Small intestine (tissue), 7 donors: ENCODE measurements at regions not wholly inside any gene's neighbourhood (a gene's known extent, or its start where the extent isn't known, plus 50 kb on each side); places are given as distances from the start of the nearest gene placed in this dataset.

Experiments used
- DNase-seq, 2 donors: peaks; one replicate each; pipeline versions ENCODE4 v3.0.0 to v3.0.0-alpha.2; 2013
- FAIRE-seq: peaks from 2 replicates; lab custom pipeline; 2012; peaks lifted over from hg19 to GRCh38; lab: Jason Lieb, UNC
- H3K27ac ChIP-seq, 3 donors: one replicate each; pipeline ENCODE4 v1.5.1; 2013; ENCODE audit warnings: low read length in 2 of 3, mild to moderate bottlenecking in 2 of 3, control low read depth in 1 of 3, inconsistent platforms in 1 of 3, low read depth in 1 of 3, moderate library complexity in 1 of 3
- H3K27me3 ChIP-seq, 3 donors: one replicate each; pipeline ENCODE4 v1.6.1; 2013; ENCODE audit warnings: low read length in 3 of 3, inconsistent platforms in 1 of 3; ENCODE audit not compliant: control insufficient read depth in 3 of 3, insufficient read depth in 3 of 3
- H3K36me3 ChIP-seq, 3 donors: one replicate each; pipeline ENCODE4 v1.6.1; 2013; ENCODE audit warnings: low read length in 3 of 3, inconsistent platforms in 1 of 3, low read depth in 1 of 3, mild to moderate bottlenecking in 1 of 3, moderate library complexity in 1 of 3; ENCODE audit not compliant: control insufficient read depth in 3 of 3, insufficient read depth in 2 of 3
- H3K4me1 ChIP-seq, 3 donors: one replicate each; pipeline ENCODE4 v1.6.1; 2013; ENCODE audit warnings: low read length in 2 of 3, inconsistent platforms in 1 of 3, low read depth in 1 of 3, mild to moderate bottlenecking in 1 of 3, moderate library complexity in 1 of 3; ENCODE audit not compliant: control insufficient read depth in 3 of 3, insufficient read depth in 2 of 3
- H3K4me3 ChIP-seq, 3 donors: one replicate each; pipeline ENCODE4 v1.5.1; 2013; ENCODE audit warnings: low read length in 3 of 3, control low read depth in 1 of 3, inconsistent platforms in 1 of 3, low read depth in 1 of 3, mild to moderate bottlenecking in 1 of 3, moderate library complexity in 1 of 3
- H3K9me3 ChIP-seq, 2 donors: one replicate each; pipeline ENCODE4 v1.6.1; 2013; ENCODE audit warnings: low read depth in 1 of 2, low read length in 1 of 2; ENCODE audit not compliant: control insufficient read depth in 2 of 2, insufficient read depth in 1 of 2
- WGBS, 3 donors: extraction: QIAGEN DNeasy Blood & Tissue Kit; methylation state at CpG; one replicate each; pipeline ENCODE4 v1.1.7; 2013; 5-methylcytosine and 5-hydroxymethylcytosine counted together
- donor health status: healthy with polysubstance abuse.
- donor health status: control.
- donor health status: control.
- donor health status: Bipolar disorder and iron deficiency.
- donor health status: healthy.

- no peak overlapping the region for H3K4me3 ChIP-seq
- peaks cover 0 to 13% of the 10 kb centered on the region in 2 donors for H3K9me3 ChIP-seq
- DNase-seq = no peak
- H3K36me3 ChIP-seq = no peaks in the 10 kb centered on the region
- 87 to 91% (median 87%) methylated on average over 5 of the region's 5 CpGs for WGBS, 3 donors
- H3K4me1 ChIP-seq = no peaks in the 10 kb centered on the region
- no peak for FAIRE-seq
- no peaks in the 10 kb centered on the region for H3K27me3 ChIP-seq
- no peak overlapping the region for H3K27ac ChIP-seq
Observed at GRCh38 chr6:14278006-14278405, 160.4 kb downstream of the CD83 start.

GRCh38 chr6:14278446-14278845 is 160.9 kb downstream of the CD83 start:
- 77 to 87% (median 83%) methylated on average over 6 of the region's 6 CpGs for WGBS, 3 donors
- no peak for DNase-seq
- H3K27me3 ChIP-seq = no peaks in the 10 kb centered on the region
- FAIRE-seq = no peak
- H3K36me3 ChIP-seq = no peaks in the 10 kb centered on the region
- no peak overlapping the region for H3K4me3 ChIP-seq
- peaks cover 0 to 2% (median 0%) of the 10 kb centered on the region in 3 donors for H3K4me1 ChIP-seq
- no peak overlapping the region for H3K27ac ChIP-seq
- peaks cover 0 to 13% of the 10 kb centered on the region in 2 donors for H3K9me3 ChIP-seq

DNA sequence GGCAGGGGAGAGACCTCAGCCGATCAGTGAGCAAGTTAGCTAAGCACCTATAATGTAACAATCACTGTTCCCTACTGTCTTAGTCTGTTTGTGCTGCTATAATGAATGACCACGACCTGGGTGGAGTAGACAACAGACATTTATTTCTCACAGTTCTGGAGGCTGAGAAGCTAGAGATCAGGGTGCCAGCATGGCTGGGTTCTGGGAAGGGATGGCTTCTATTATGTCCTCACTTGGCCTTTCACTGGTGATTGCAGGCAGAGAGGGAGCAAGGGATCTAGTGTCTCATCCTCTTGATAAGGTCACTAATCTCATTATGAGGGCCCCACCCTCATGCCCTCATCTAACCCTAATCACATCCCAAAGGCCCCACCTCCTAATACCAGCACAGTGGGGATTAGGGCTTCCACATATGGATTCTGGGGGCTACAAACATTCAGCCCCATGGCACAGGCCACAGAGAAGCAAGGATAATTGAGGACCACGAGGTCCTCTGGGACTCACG is 162.5 kb downstream of the CD83 start:
- H3K27ac ChIP-seq = no peak overlapping the region
- peaks cover 0 to 13% of the 10 kb centered on the region in 2 donors for H3K9me3 ChIP-seq
- 88 to 91% (median 90%) methylated on average over 4 of the region's 4 CpGs for whole genome bisulfite sequencing, 3 donors
- DNase-seq (no peak), FAIRE-seq (no peak)
- H3K4me3 ChIP-seq = no peak overlapping the region
- no peaks in the 10 kb centered on the region for H3K27me3 ChIP-seq
- H3K36me3 ChIP-seq = no peaks in the 10 kb centered on the region
- peaks cover 0 to 2% (median 0%) of the 10 kb centered on the region in 3 donors for H3K4me1 ChIP-seq

DNA sequence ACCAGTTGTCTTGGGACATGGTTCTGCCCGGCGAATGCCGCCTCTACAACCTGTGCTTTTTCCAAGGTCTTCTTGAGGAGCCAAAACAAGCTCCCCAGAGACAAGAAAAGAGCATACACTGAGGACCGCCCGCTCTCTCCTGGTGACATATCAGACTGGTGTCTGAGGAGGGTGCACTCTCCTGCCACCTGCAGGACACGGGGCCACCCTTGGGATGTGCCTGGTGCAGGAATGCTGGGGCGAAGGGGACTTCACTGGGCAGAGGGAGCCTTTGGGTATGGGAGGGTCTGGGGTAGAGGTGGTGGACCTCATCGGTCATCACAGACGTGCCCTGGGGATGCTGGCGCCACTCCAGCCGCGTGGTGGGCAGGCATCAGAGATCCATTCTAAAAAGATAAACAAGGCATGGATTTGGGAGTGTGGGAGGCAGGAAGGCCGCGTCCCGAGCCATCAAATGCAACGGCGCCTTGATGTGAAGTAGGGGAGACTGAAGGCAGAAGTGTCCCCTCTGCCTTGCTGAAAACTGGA is 163.3 kb downstream of the CD83 start:
- DNase-seq (no peak), FAIRE-seq (no peak)
- H3K4me3 ChIP-seq = no peak overlapping the region
- peaks cover 0 to 2% (median 0%) of the 10 kb centered on the region in 3 donors for H3K4me1 ChIP-seq
- H3K9me3 ChIP-seq = peaks cover 0 to 13% of the 10 kb centered on the region in 2 donors
- H3K27ac ChIP-seq = no peak overlapping the region
- no peaks in the 10 kb centered on the region for H3K36me3 ChIP-seq
- no peaks in the 10 kb centered on the region for H3K27me3 ChIP-seq
- 94 to 96% (median 94%) methylated on average over 17 of the region's 17 CpGs for WGBS, 3 donors

DNA sequence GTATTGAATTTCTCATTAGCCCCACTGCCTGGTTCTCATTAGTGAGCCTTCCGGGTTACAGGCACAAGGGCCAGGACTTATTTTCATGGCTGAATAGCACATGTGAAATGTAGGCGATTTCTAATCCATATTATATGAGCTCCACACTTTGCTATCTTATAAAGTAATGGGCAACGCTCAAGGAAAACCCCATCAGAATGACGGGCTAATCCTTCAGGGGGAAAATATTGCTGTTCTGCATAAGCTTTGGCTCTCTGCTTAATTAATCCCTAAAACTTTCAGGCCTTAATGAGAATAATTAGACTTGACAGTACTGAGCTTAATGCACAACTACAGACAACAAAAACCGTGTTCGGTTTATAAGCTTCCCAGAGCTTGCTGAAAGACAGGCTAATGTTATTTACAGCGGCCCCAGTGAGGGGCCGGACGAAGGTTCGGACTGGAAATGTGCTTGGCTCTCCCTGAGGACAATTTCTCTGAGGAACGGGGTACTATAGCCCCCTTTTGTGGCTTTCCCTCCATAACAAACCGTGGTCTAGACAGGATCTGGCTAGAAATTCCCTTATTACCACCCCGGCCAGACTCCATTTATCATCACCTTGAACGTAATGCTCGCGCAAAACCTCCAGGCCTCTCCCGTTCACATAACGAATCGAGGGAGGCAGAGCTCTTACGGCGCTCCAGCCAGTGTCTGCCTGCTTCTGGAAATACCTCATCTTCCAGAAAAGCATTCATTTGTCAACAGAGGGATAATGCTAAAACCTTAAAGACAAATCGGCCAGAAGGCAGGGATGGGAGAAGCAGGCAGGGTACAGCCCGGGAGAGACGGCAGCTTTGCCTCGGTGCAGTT is 164.5 kb downstream of the CD83 start:
- DNase-seq (no peak), FAIRE-seq (no peak)
- Histone ChIP-seq H3K9me3 (peaks cover 0 to 13% of the 10 kb centered on the region in 2 donors), H3K27me3 (no peaks in the 10 kb centered on the region), H3K4me1 (peaks cover 0 to 2% (median 2%) of the 10 kb centered on the region in 3 donors), H3K4me3 (no peak overlapping the region), H3K36me3 (no peaks in the 10 kb centered on the region), H3K27ac (no peak overlapping the region)
- 88 to 96% (median 90%) methylated on average over 25 of the region's 25 CpGs for WGBS, 3 donors

- FAIRE-seq = no peak
- H3K4me1 ChIP-seq = peaks cover 0 to 4% (median 2%) of the 10 kb centered on the region in 3 donors
- H3K36me3 ChIP-seq = no peaks in the 10 kb centered on the region
- WGBS, 3 donors = 46 to 78% (median 64%) methylated on average over 10 of the region's 10 CpGs
- peaks cover 0 to 13% of the 10 kb centered on the region in 2 donors for H3K9me3 ChIP-seq
- DNase-seq = peak in 1 of 2 donors; percentile 53
- H3K4me3 ChIP-seq = no peak overlapping the region
- no peak overlapping the region for H3K27ac ChIP-seq
- H3K27me3 ChIP-seq = no peaks in the 10 kb centered on the region
Observed at GRCh38 chr6:14282854-14283505, 165.4 kb downstream of the CD83 start.

DNA sequence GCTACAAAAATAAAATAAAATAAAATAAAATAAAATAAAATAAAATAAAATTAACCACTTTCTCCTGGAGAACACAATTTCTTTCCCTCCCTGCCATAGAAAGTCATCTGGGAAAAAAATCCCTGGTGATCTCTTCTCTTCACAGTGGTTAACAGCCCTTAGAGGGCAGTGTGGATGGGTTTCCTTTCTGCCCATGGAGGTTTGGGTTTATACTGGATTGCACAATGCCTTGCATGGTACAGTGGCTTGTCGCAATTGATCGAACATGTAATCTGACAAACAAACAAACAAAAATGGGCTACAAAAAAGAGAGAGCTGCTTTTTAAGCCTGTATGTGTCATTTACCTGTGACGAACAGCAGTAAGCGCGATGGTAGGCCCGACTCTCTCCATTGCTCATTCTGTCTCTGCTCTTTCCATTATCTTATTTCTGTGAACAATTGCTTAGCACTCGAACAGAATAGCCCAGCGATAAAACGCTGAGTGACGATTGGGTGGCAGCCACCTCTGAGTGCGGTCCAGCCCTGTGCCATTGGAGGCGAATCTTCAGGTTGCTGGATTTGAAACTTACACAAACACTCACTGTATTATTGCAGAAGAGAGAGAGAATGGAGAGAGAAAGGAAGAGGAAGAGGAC is 166.1 kb downstream of the CD83 start:
- FAIRE-seq = no peak
- WGBS, 3 donors = 79 to 88% (median 87%) methylated on average over 12 of the region's 12 CpGs

More for the DNA sequence above, 166.1 kb downstream of the CD83 start:
- no peak overlapping the region for H3K27ac ChIP-seq
- peaks cover 0 to 13% of the 10 kb centered on the region in 2 donors for H3K9me3 ChIP-seq
- H3K27me3 ChIP-seq = no peaks in the 10 kb centered on the region
- no peak for DNase-seq
- no peaks in the 10 kb centered on the region for H3K36me3 ChIP-seq
- no peak overlapping the region for H3K4me3 ChIP-seq
- peaks cover 0 to 7% (median 2%) of the 10 kb centered on the region in 3 donors for H3K4me1 ChIP-seq
